IMR-90 (cell line): ENCODE measurements at regions not wholly inside any gene's neighbourhood (a gene's known extent, or its start where the extent isn't known, plus 50 kb on each side); places are given as distances from the start of the nearest gene placed in this dataset.

ENCODE experiments used
- ATAC-seq: fragments of 200-7000 bp; cut with Tn5 transposase; 2 replicates; pipeline ENCODE4 v1.9.1; 2020; ENCODE audit warnings: low read depth, mild to moderate bottlenecking, moderate library complexity
- BruUV-seq: library from RNA; stranded (reverse); fragments of 400-500 nt; replicated peaks from 2 replicates; lab custom pipeline; 2021; lab: Mats Ljungman, UMichigan
- CTCF ChIA-PET: fragments of 300-600 bp; formaldehyde crosslinking; extraction: SDS; loops from one replicate; lab custom pipeline; 2021; ENCODE audit warnings: antibody characterized with exemption; lab: Yijun Ruan, JAX
- POLR2A ChIA-PET: fragments of 300-600 bp; sonication (Branson Sonifier 250); formaldehyde crosslinking; loops from one replicate; lab custom pipeline; 2022; ENCODE audit warnings: antibody characterized with exemption; ENCODE audit not compliant: unreplicated experiment; lab: Charles Lee
- DNase-seq: peaks from one replicate; pipeline ENCODE4 v3.0.0; 2013
- H2AFZ ChIP-seq: replicated peaks from 2 replicates; pipeline ENCODE3; 2013; ENCODE audit warnings: low read length, mild to moderate bottlenecking; ENCODE audit not compliant: poor library complexity
- H2AK5ac ChIP-seq: 2 replicates; pipeline ENCODE4 v1.6.1; 2013; ENCODE audit warnings: low read depth, low read length, inconsistent platforms
- H2AK9ac ChIP-seq: replicated peaks from 2 replicates; pipeline ENCODE3; 2013; ENCODE audit warnings: mild to moderate bottlenecking, low read depth, low read length, moderate library complexity; ENCODE audit not compliant: poor library complexity
- H2BK120ac ChIP-seq: 2 replicates; pipeline ENCODE4 v1.6.1; 2013; ENCODE audit warnings: low read depth, low read length, inconsistent platforms
- H2BK15ac ChIP-seq: 3 replicates; pipeline ENCODE4 v1.6.1; 2013; ENCODE audit warnings: low read depth, low read length, inconsistent platforms
- H2BK20ac ChIP-seq: 2 replicates; pipeline ENCODE4 v1.6.1; 2013; ENCODE audit warnings: low read depth, mild to moderate bottlenecking, inconsistent platforms, low read length, moderate library complexity
- H2BK5ac ChIP-seq: 2 replicates; pipeline ENCODE4 v1.6.1; 2013; ENCODE audit warnings: mild to moderate bottlenecking, low read depth, low read length, inconsistent platforms; ENCODE audit not compliant: poor library complexity, severe bottlenecking
- H3K14ac ChIP-seq: replicated peaks from 2 replicates; pipeline ENCODE4 v1.6.1; 2013; ENCODE audit warnings: low read depth, low read length, inconsistent platforms
- H3K18ac ChIP-seq: 2 replicates; pipeline ENCODE4 v1.6.1; 2013; ENCODE audit warnings: low read depth, low read length, control low read depth
- H3K23ac ChIP-seq: 2 replicates; pipeline ENCODE4 v1.6.1; 2013; ENCODE audit warnings: low read depth, low read length, inconsistent platforms
- H3K27ac ChIP-seq: 2 replicates; pipeline ENCODE4 v1.5.1; 2013; ENCODE audit warnings: mild to moderate bottlenecking, control low read depth, low read length; ENCODE audit not compliant: insufficient read depth
- H3K27me3 ChIP-seq: 2 replicates; pipeline ENCODE4 v1.6.1; 2013; ENCODE audit warnings: low read length; ENCODE audit not compliant: control insufficient read depth, insufficient read depth
- H3K36me3 ChIP-seq: 2 replicates; pipeline ENCODE4 v1.6.1; 2013; ENCODE audit warnings: low read length, mixed read lengths; ENCODE audit not compliant: control insufficient read depth, insufficient read depth
- H3K4ac ChIP-seq: 2 replicates; pipeline ENCODE4 v1.6.1; 2013; ENCODE audit warnings: low read depth, low read length, inconsistent platforms
- H3K4me1 ChIP-seq: 2 replicates; pipeline ENCODE4 v1.6.1; 2013; ENCODE audit warnings: low read length, mixed read lengths; ENCODE audit not compliant: control insufficient read depth, insufficient read depth
- H3K4me2 ChIP-seq: 2 replicates; pipeline ENCODE4 v1.6.1; 2013; ENCODE audit warnings: low read depth, mild to moderate bottlenecking, control low read depth, low read length, moderate library complexity
- H3K4me3 ChIP-seq: 2 replicates; pipeline ENCODE4 v1.5.1; 2013; ENCODE audit warnings: low read depth, mild to moderate bottlenecking, control low read depth, low read length, moderate library complexity; ENCODE audit not compliant: insufficient read depth
- H3K56ac ChIP-seq: 2 replicates; pipeline ENCODE4 v1.6.1; 2013; ENCODE audit warnings: low read length, inconsistent platforms; ENCODE audit not compliant: insufficient read depth; ENCODE audit errors: extremely low read depth
- H3K79me1 ChIP-seq, 2 experiments: 2 replicates each; pipeline ENCODE4 v1.6.1; 2013; ENCODE audit warnings: low read length in 2 of 2, inconsistent platforms in 1 of 2, low read depth in 1 of 2
- H3K9ac ChIP-seq: 2 replicates; pipeline ENCODE4 v1.6.1; 2013; ENCODE audit warnings: low read depth, low read length, control low read depth
- H3K9me1 ChIP-seq: 2 replicates; pipeline ENCODE4 v1.6.1; 2013; ENCODE audit warnings: low read length, inconsistent platforms; ENCODE audit not compliant: insufficient read depth
- H3K9me3 ChIP-seq: 2 replicates; pipeline ENCODE4 v1.6.1; 2013; ENCODE audit warnings: low read length; ENCODE audit not compliant: control insufficient read depth, insufficient read depth
- H4K20me1 ChIP-seq: 2 replicates; pipeline ENCODE4 v1.6.1; 2013; ENCODE audit warnings: low read length, inconsistent platforms; ENCODE audit not compliant: insufficient read depth
- H4K5ac ChIP-seq: 2 replicates; pipeline ENCODE4 v1.6.1; 2013; ENCODE audit warnings: mild to moderate bottlenecking, low read depth, low read length, control low read depth
- H4K8ac ChIP-seq, 2 experiments: 2 replicates each; pipeline ENCODE4 v1.6.1; 2013; ENCODE audit warnings: low read depth in 2 of 2, low read length in 2 of 2, control low read depth in 1 of 2, inconsistent platforms in 1 of 2
- H4K91ac ChIP-seq: 2 replicates; pipeline ENCODE4 v1.6.1; 2013; ENCODE audit warnings: low read depth, low read length, inconsistent platforms; ENCODE audit not compliant: insufficient read depth
- BHLHE40 ChIP-seq: fragments of 150-350 bp; IDR thresholded peaks from 2 replicates; pipeline ENCODE4 v1.6.1; 2016; ENCODE audit warnings: mild to moderate bottlenecking, low read depth, low read length
- CHD1 ChIP-seq: IDR thresholded peaks from 2 replicates; pipeline ENCODE4 v1.6.1; 2012; ENCODE audit warnings: low read depth, low read length, improper control_type of control experiment
- CTCF ChIP-seq: conservative IDR thresholded peaks from 2 replicates; pipeline ENCODE4 v1.5.1; 2012; ENCODE audit warnings: mild to moderate bottlenecking, low read depth, low read length, improper control_type of control experiment
- ELK1 ChIP-seq: fragments of 150-350 bp; IDR thresholded peaks from 2 replicates; pipeline ENCODE4 v1.6.1; 2016; ENCODE audit warnings: low read depth, mild to moderate bottlenecking, low read length, moderate library complexity, borderline replicate concordance
- FOS ChIP-seq: fragments of 150-350 bp; IDR thresholded peaks from 2 replicates; pipeline ENCODE4 v1.6.1; 2016; ENCODE audit warnings: low read depth, low read length
- MAZ ChIP-seq: IDR thresholded peaks from 2 replicates; pipeline ENCODE4 v1.6.1; 2012; ENCODE audit warnings: low read depth, mild to moderate bottlenecking, low read length, improper control_type of control experiment, moderate library complexity, borderline replicate concordance
- MXI1 ChIP-seq: IDR thresholded peaks from 2 replicates; pipeline ENCODE4 v1.6.1; 2012; ENCODE audit warnings: low read depth, mild to moderate bottlenecking, low read length, moderate library complexity, borderline replicate concordance
- NFE2L2 ChIP-seq: fragments of 150-350 bp; IDR thresholded peaks from 2 replicates; pipeline ENCODE4 v1.6.1; 2016; ENCODE audit warnings: low read depth, mild to moderate bottlenecking, low read length
- RAD21 ChIP-seq: IDR thresholded peaks from 2 replicates; pipeline ENCODE4 v1.6.1; 2012; ENCODE audit warnings: low read length, improper control_type of control experiment
- SMC3 ChIP-seq: fragments of 150-350 bp; IDR thresholded peaks from 2 replicates; pipeline ENCODE4 v1.6.1; 2016; ENCODE audit warnings: low read depth, mild to moderate bottlenecking, antibody characterized with exemption, low read length, moderate library complexity
- dilution Hi-C: fragments of 300-500 bp; cut with HindIII; formaldehyde crosslinking; loops from one replicate; pipeline ENCODE4 v1.14.3; 2018; ENCODE audit warnings: low sequenced_read_pairs; ENCODE audit not compliant: unreplicated experiment
- in situ Hi-C: fragments of 300-500 bp; cut with MboI; formaldehyde crosslinking; loops from 3 replicates; pipeline ENCODE4 v1.14.3; 2019; ENCODE audit warnings: low sequenced_read_pairs, inconsistent platforms, mixed read lengths
- intact Hi-C: fragments of 100-400 bp; cut with micrococcal nuclease; formaldehyde crosslinking; loops from 2 replicates; pipeline ENCODE4 v1.10.0; 2022

GRCh38 chr15:98152156-98152555 is 191.7 kb downstream of the ARRDC4 start:
- Histone ChIP-seq H3K4me2 (no peak overlapping the region), H3K14ac (no peak overlapping the region), H3K9me1 (no peaks in the 10 kb centered on the region), H3K18ac (no peak overlapping the region), H2BK15ac (no peak overlapping the region), H4K20me1 (no peaks in the 10 kb centered on the region), H3K4ac (no peak overlapping the region), H3K23ac (no peak overlapping the region), H3K9me3 (peaks cover 17% of the 10 kb centered on the region), H2AFZ (no peak overlapping the region), H3K9ac (no peak overlapping the region), H3K4me3 (no peak overlapping the region), H3K27ac (no peak overlapping the region), H3K79me1 (no peaks in the 10 kb centered on the region), H3K36me3 (no peaks in the 10 kb centered on the region), H2BK20ac (no peak overlapping the region), H3K4me1 (no peaks in the 10 kb centered on the region), H2BK5ac (no peak overlapping the region), H2AK9ac (no peak overlapping the region), H4K91ac (no peak overlapping the region), H2AK5ac (no peak overlapping the region), H3K56ac (no peak overlapping the region), H4K5ac (no peak overlapping the region), H2BK120ac (no peak overlapping the region), H3K27me3 (no peaks in the 10 kb centered on the region), H4K8ac (no peak overlapping the region)
- ChIA-PET POLR2A (no interaction called here), CTCF (no interaction called here)
- in situ Hi-C loops (no loop called here), intact Hi-C loops (no loop called here), dilution Hi-C loops (no loop called here)
- ATAC-seq (no peak), DNase-seq (no peak)
- BruUV-seq, result no TSS peak
- TF ChIP-seq NFE2L2, result no peak
- TF ChIP-seq CHD1, result no peak
- no peak for TF ChIP-seq RAD21
- TF ChIP-seq MAZ, result no peak
- no peak for TF ChIP-seq CTCF
- TF ChIP-seq FOS, result no peak
- TF ChIP-seq SMC3, result no peak
- no peak for TF ChIP-seq ELK1
- TF ChIP-seq BHLHE40, result no peak
- no peak for TF ChIP-seq MXI1
